SK-N-MC (cell line): ENCODE measurements at regions not wholly inside any gene's neighbourhood (a gene's known extent, or its start where the extent isn't known, plus 50 kb on each side); places are given as distances from the start of the nearest gene placed in this dataset.
"Not testable (repeated sequence)": the region's sequence is repeated elsewhere in the genome, so short reads cannot be mapped to it uniquely, and the experiment has no call there.

ENCODE experiments used
- DNase-seq: peaks from one replicate; pipeline ENCODE4 v3.0.0-alpha.2; 2011; ENCODE audit warnings: low read depth, low spot score
- H3K27ac ChIP-seq: fragments of 200-600 bp; sonication (generic); 2 replicates; pipeline ENCODE4 v1.5.1; 2016; ENCODE audit warnings: mixed run types
- H3K36me3 ChIP-seq: fragments of 200-600 bp; sonication (generic); 2 replicates; pipeline ENCODE4 v1.6.1; 2017; ENCODE audit warnings: antibody characterized with exemption, low read length, mixed read lengths; ENCODE audit not compliant: insufficient read depth
- H3K4me3 ChIP-seq: fragments of 200-600 bp; sonication (generic); 2 replicates; pipeline ENCODE4 v1.5.1; 2016
- H3K9ac ChIP-seq: fragments of 200-600 bp; sonication (generic); 2 replicates; pipeline ENCODE4 v1.8.0; 2017; ENCODE audit warnings: mixed run types, mixed read lengths; ENCODE audit not compliant: insufficient read length
- H3K9me3 ChIP-seq: fragments of 200-600 bp; sonication (generic); 2 replicates; pipeline ENCODE4 v1.6.1; 2017; ENCODE audit warnings: low read depth, mild to moderate bottlenecking, antibody characterized with exemption, low read length, moderate library complexity, mixed read lengths
- EZH2 ChIP-seq: fragments of 200-600 bp; sonication (generic); IDR thresholded peaks from one replicate; pipeline ENCODE4 v1.6.1; 2017; ENCODE audit warnings: antibody characterized with exemption
- FOXP2 ChIP-seq: optimal IDR thresholded peaks from 2 replicates; pipeline ENCODE3; 2011; ENCODE audit warnings: mild to moderate bottlenecking, moderate library complexity; ENCODE audit not compliant: insufficient read depth; ENCODE audit errors: extremely low read length, control extremely low read depth
- POLR2AphosphoS5 ChIP-seq: IDR thresholded peaks from 2 replicates; pipeline ENCODE4 v1.6.1; 2012; ENCODE audit warnings: mild to moderate bottlenecking, low read depth, low read length, borderline replicate concordance

GRCh38 chr5:30505014-30505886 lies 688.2 kb upstream of the CDH6 start:
- Histone ChIP-seq H3K36me3 (no peaks in the 10 kb centered on the region), H3K4me3 (no peak overlapping the region), H3K9ac (no peak overlapping the region), H3K27ac (peak overlapping the region; percentile 29; the same call in 1 of the 2 replicates), H3K9me3 (no peaks in the 10 kb centered on the region)
- no peak for DNase-seq
- TF ChIP-seq EZH2 = no peak
- TF ChIP-seq FOXP2 = no peak
- TF ChIP-seq POLR2AphosphoS5 = no peak

GRCh38 chr5:30502277-30502676 lies 691.2 kb upstream of the CDH6 start:
- Histone ChIP-seq H3K4me3 (no peak overlapping the region), H3K9me3 (no peaks in the 10 kb centered on the region)
- DNase-seq = no peak

GRCh38 chr5:30501065-30501464 lies 692.4 kb upstream of the CDH6 start:
- no peak overlapping the region for H3K9ac ChIP-seq
- TF ChIP-seq EZH2 (no peak), FOXP2 (no peak), POLR2AphosphoS5 (no peak)
- no peak overlapping the region for H3K27ac ChIP-seq
- no peak overlapping the region for H3K4me3 ChIP-seq
- DNase-seq = no peak
- H3K9me3 ChIP-seq = no peaks in the 10 kb centered on the region
- no peaks in the 10 kb centered on the region for H3K36me3 ChIP-seq

More at GRCh38 chr5:30502277-30502676, 691.2 kb upstream of the CDH6 start:
- no peak overlapping the region for H3K9ac ChIP-seq
- TF ChIP-seq FOXP2 (no peak), EZH2 (no peak), POLR2AphosphoS5 (no peak)
- H3K27ac ChIP-seq = no peak overlapping the region
- H3K36me3 ChIP-seq = no peaks in the 10 kb centered on the region

- TF ChIP-seq EZH2 (no peak), POLR2AphosphoS5 (no peak), FOXP2 (no peak)
- no peak overlapping the region for H3K27ac ChIP-seq
- no peak overlapping the region for H3K4me3 ChIP-seq
- DNase-seq = no peak
- no peaks in the 10 kb centered on the region for H3K36me3 ChIP-seq
- no peaks in the 10 kb centered on the region for H3K9me3 ChIP-seq
- no peak overlapping the region for H3K9ac ChIP-seq
Observed at GRCh38 chr5:30500513-30500912, 693.0 kb upstream of the CDH6 start.

GRCh38 chr5:30499402-30499801 lies 694.1 kb upstream of the CDH6 start:
- DNase-seq = no peak
- Histone ChIP-seq H3K9ac (no peak overlapping the region), H3K36me3 (no peaks in the 10 kb centered on the region), H3K27ac (no peak overlapping the region), H3K9me3 (no peaks in the 10 kb centered on the region), H3K4me3 (no peak overlapping the region)
- TF ChIP-seq FOXP2 = no peak
- TF ChIP-seq EZH2 = no peak
- TF ChIP-seq POLR2AphosphoS5 = no peak

GRCh38 chr5:30498972-30499371 lies 694.5 kb upstream of the CDH6 start:
- no peak overlapping the region for H3K4me3 ChIP-seq
- H3K27ac ChIP-seq = no peak overlapping the region
- H3K9me3 ChIP-seq = no peaks in the 10 kb centered on the region
- TF ChIP-seq POLR2AphosphoS5 (no peak), FOXP2 (no peak), EZH2 (no peak)
- H3K36me3 ChIP-seq = no peaks in the 10 kb centered on the region
- H3K9ac ChIP-seq = no peak overlapping the region
- DNase-seq = no peak

GRCh38 chr5:30498509-30498908 lies 695.0 kb upstream of the CDH6 start:
- not testable (repeated sequence) for H3K36me3 ChIP-seq, H3K4me3 ChIP-seq, H3K27ac ChIP-seq, H3K9ac ChIP-seq, H3K9me3 ChIP-seq, DNase-seq

- not testable (repeated sequence) for DNase-seq, H3K9ac ChIP-seq, H3K36me3 ChIP-seq, H3K9me3 ChIP-seq, H3K27ac ChIP-seq, H3K4me3 ChIP-seq
Observed at GRCh38 chr5:30494113-30494512, 699.4 kb upstream of the CDH6 start.

- Histone ChIP-seq H3K27ac (no peak overlapping the region), H3K4me3 (no peak overlapping the region), H3K36me3 (no peaks in the 10 kb centered on the region), H3K9ac (no peak overlapping the region), H3K9me3 (no peaks in the 10 kb centered on the region)
- TF ChIP-seq FOXP2 (no peak), POLR2AphosphoS5 (no peak), EZH2 (no peak)
- DNase-seq = no peak
Observed at GRCh38 chr5:30479104-30479503, 714.4 kb upstream of the CDH6 start.
